ENCODE measurements at regions not wholly inside any gene's neighbourhood (a gene's known extent, or its start where the extent isn't known, plus 50 kb on each side); places are given as distances from the start of the nearest gene placed in this dataset.

DNA sequence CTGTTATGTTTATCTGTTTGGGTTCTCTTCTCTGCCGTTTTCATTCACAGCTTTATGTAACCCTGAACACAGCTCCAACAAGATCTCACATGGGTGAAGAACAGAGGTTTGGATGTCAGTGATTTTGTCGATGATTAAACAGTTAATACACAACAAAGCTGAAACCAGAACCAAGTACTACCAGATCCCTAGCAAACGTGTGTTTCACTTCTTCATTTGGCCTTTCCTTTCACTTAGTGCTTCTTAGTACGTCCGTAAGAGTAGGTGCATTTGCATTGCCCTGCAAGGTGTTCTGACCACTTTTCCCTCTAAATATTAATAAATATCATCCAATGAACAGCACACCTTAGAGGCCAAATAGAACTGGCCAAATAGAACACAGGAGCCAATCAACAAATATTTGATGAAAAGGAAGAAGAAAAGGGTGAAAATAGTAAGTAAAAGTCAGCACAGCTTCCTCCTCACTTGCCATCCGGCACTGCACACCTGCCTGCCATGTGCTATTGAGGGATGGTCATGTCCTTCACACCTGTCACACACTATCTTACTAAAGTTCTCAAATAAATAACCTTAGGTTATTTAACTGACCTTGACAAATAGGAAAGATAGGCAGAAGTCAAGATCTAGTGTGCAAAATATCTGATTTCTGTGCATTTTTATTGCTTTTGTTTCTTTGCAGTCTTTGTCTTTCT, 252.6 kb upstream of the ANKRD30A start:
- Histone ChIP-seq H3K36me3 (no peaks in the 10 kb centered on the region), H3K4me3 (no peak overlapping the region), H3K27ac (no peak overlapping the region), H3K27me3 (no peaks in the 10 kb centered on the region), H3K9me3 (no peaks in the 10 kb centered on the region), H3K4me1 (no peaks in the 10 kb centered on the region)
- WGBS: 74% methylated on average over 6 of the region's 6 CpGs
- TF ChIP-seq, protein P1, sequence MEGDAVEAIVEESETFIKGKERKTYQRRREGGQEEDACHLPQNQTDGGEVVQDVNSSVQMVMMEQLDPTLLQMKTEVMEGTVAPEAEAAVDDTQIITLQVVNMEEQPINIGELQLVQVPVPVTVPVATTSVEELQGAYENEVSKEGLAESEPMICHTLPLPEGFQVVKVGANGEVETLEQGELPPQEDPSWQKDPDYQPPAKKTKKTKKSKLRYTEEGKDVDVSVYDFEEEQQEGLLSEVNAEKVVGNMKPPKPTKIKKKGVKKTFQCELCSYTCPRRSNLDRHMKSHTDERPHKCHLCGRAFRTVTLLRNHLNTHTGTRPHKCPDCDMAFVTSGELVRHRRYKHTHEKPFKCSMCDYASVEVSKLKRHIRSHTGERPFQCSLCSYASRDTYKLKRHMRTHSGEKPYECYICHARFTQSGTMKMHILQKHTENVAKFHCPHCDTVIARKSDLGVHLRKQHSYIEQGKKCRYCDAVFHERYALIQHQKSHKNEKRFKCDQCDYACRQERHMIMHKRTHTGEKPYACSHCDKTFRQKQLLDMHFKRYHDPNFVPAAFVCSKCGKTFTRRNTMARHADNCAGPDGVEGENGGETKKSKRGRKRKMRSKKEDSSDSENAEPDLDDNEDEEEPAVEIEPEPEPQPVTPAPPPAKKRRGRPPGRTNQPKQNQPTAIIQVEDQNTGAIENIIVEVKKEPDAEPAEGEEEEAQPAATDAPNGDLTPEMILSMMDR (IDR thresholded peaks at IDR 0.05): no peak
- TF ChIP-seq POLR2AphosphoS5 (IDR thresholded peaks at IDR 0.05) (no peak), POLR2A (IDR thresholded peaks at IDR 0.05) (no peak), EP300 (IDR thresholded peaks at IDR 0.05) (no peak)
- DNase-seq (ENCODE audit: low spot score in 2 of 2): no peak

GRCh38 chr10:36840788-36841187, 284.6 kb upstream of the ANKRD30A start:
- no peak overlapping the region for H3K4me3 ChIP-seq
- no peak for DNase-seq (ENCODE audit: low spot score in 2 of 2)
- no peak for TF ChIP-seq POLR2A (IDR thresholded peaks at IDR 0.05)
- no peak for TF ChIP-seq EP300 (IDR thresholded peaks at IDR 0.05)
- TF ChIP-seq, protein P1 (IDR thresholded peaks at IDR 0.05): no peak
- TF ChIP-seq POLR2AphosphoS5 (IDR thresholded peaks at IDR 0.05): no peak
- H3K27me3 ChIP-seq: no peaks in the 10 kb centered on the region
- H3K4me1 ChIP-seq: no peaks in the 10 kb centered on the region
- 61% methylated on average over 4 of the region's 4 CpGs for WGBS
- H3K36me3 ChIP-seq: no peaks in the 10 kb centered on the region
- no peak overlapping the region for H3K27ac ChIP-seq
- no peaks in the 10 kb centered on the region for H3K9me3 ChIP-seq

- TF ChIP-seq, protein P1 (IDR thresholded peaks at IDR 0.05): no peak
- no peak for TF ChIP-seq EP300 (IDR thresholded peaks at IDR 0.05)
- TF ChIP-seq POLR2AphosphoS5 (IDR thresholded peaks at IDR 0.05): no peak
- TF ChIP-seq POLR2A (IDR thresholded peaks at IDR 0.05): no peak
Observed at GRCh38 chr10:36837416-36837815, 288.0 kb upstream of the ANKRD30A start.

GRCh38 chr10:36819781-36820180, 305.6 kb upstream of the ANKRD30A start:
- TF ChIP-seq POLR2AphosphoS5 (IDR thresholded peaks at IDR 0.05) (no peak), EP300 (IDR thresholded peaks at IDR 0.05) (no peak), POLR2A (IDR thresholded peaks at IDR 0.05) (no peak)
- TF ChIP-seq, protein P1 (IDR thresholded peaks at IDR 0.05): no peak
- Histone ChIP-seq H3K27me3 (no peaks in the 10 kb centered on the region), H3K4me1 (no peaks in the 10 kb centered on the region), H3K36me3 (no peaks in the 10 kb centered on the region), H3K9me3 (no peaks in the 10 kb centered on the region), H3K4me3 (no peak overlapping the region), H3K27ac (no peak overlapping the region)
- DNase-seq (ENCODE audit: low spot score in 2 of 2): no peak
- WGBS: 94% methylated on average over 10 of the region's 20 CpGs

More at GRCh38 chr10:36837416-36837815, 288.0 kb upstream of the ANKRD30A start:
- Histone ChIP-seq H3K9me3 (no peaks in the 10 kb centered on the region), H3K4me3 (no peak overlapping the region), H3K27ac (no peak overlapping the region), H3K27me3 (no peaks in the 10 kb centered on the region), H3K36me3 (no peaks in the 10 kb centered on the region), H3K4me1 (no peaks in the 10 kb centered on the region)
- DNase-seq (ENCODE audit: low spot score in 2 of 2): no peak

GRCh38 chr10:36817898-36818297, 307.5 kb upstream of the ANKRD30A start:
- Histone ChIP-seq H3K36me3 (no peaks in the 10 kb centered on the region), H3K4me1 (no peaks in the 10 kb centered on the region), H3K9me3 (no peaks in the 10 kb centered on the region), H3K27ac (no peak overlapping the region), H3K4me3 (no peak overlapping the region), H3K27me3 (no peaks in the 10 kb centered on the region)
- no peak for DNase-seq (ENCODE audit: low spot score in 2 of 2)
- no peak for TF ChIP-seq POLR2AphosphoS5 (IDR thresholded peaks at IDR 0.05)
- 85% methylated on average over 15 of the region's 15 CpGs for WGBS
